AG04449 (cell line): ENCODE measurements at regions not wholly inside any gene's neighbourhood (a gene's known extent, or its start where the extent isn't known, plus 50 kb on each side); places are given as distances from the start of the nearest gene placed in this dataset.
A peak's percentile ranks its signal among the peaks of the same experiment; 100 is the strongest.

Experiments
- CTCF ChIA-PET: fragments of 350-600 bp; formaldehyde crosslinking; extraction: SDS; loops from one replicate; lab custom pipeline; 2021; ENCODE audit warnings: antibody characterized with exemption; lab: Yijun Ruan, JAX
- POLR2A ChIA-PET: fragments of 400-600, 350-600 bp; formaldehyde crosslinking; extraction: SDS; loops from one replicate; lab custom pipeline; 2020; ENCODE audit warnings: antibody characterized with exemption, inconsistent platforms; lab: Yijun Ruan, JAX
- DNase-seq: peaks from one replicate; pipeline ENCODE4 v3.0.0-alpha.2; 2010; ENCODE audit warnings: low read depth, low spot score
- H3K4me3 ChIP-seq: 2 replicates; pipeline ENCODE4 v1.5.1; 2011; ENCODE audit warnings: low read depth, mild to moderate bottlenecking, control low read depth, low read length
- TF ChIP-seq, protein P1 (sequence below): IDR thresholded peaks from one replicate; pipeline ENCODE4 v1.5.1; 2011; ENCODE audit warnings: mild to moderate bottlenecking, moderate library complexity, low read length, control low read depth, inconsistent platforms; ENCODE audit not compliant: insufficient read depth; ENCODE audit errors: missing control alignments

GRCh38 chr6:9002833-9003232 is 567.5 kb upstream of the SLC35B3 start:
- DNase-seq, result no peak
- no peak overlapping the region for H3K4me3 ChIP-seq
- ChIA-PET CTCF (no interaction called here), POLR2A (no interaction called here)
- TF ChIP-seq, protein P1, sequence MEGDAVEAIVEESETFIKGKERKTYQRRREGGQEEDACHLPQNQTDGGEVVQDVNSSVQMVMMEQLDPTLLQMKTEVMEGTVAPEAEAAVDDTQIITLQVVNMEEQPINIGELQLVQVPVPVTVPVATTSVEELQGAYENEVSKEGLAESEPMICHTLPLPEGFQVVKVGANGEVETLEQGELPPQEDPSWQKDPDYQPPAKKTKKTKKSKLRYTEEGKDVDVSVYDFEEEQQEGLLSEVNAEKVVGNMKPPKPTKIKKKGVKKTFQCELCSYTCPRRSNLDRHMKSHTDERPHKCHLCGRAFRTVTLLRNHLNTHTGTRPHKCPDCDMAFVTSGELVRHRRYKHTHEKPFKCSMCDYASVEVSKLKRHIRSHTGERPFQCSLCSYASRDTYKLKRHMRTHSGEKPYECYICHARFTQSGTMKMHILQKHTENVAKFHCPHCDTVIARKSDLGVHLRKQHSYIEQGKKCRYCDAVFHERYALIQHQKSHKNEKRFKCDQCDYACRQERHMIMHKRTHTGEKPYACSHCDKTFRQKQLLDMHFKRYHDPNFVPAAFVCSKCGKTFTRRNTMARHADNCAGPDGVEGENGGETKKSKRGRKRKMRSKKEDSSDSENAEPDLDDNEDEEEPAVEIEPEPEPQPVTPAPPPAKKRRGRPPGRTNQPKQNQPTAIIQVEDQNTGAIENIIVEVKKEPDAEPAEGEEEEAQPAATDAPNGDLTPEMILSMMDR, result no peak

DNA sequence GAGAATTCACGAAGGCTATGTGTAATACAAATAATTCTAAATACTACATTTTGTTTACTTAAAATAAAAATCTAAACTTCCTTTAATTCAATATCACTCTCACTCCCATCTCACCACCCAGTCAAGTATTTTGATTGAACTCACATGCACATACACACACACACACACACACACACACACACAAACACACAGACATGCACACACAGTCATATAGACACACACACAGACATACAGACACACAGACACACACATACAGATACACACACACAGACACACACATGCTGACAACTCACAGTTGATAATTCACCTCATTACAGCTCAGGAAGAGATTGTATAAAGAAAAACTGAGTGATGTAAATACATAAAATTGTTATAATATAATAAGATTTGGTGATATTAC is 559.8 kb upstream of the SLC35B3 start:
- DNase-seq, result no peak
- CTCF ChIA-PET, result interaction anchor here (1.0 kb wide), 1 partner anchor 13 kb away, joined by 4 read pairs; no protein-coding TSS in a partner anchor
- POLR2A ChIA-PET, result no interaction called here
- no peak overlapping the region for H3K4me3 ChIP-seq
- TF ChIP-seq, protein P1, result no peak

GRCh38 chr6:8993111-8993510 is 557.8 kb upstream of the SLC35B3 start:
- TF ChIP-seq, protein P1, result no peak
- POLR2A ChIA-PET, result no interaction called here
- CTCF ChIA-PET, result interaction anchor here (1.0 kb wide), 1 partner anchor 10 kb away, joined by 4 read pairs; no protein-coding TSS in a partner anchor
- DNase-seq, result no peak
- H3K4me3 ChIP-seq, result no peak overlapping the region

- TF ChIP-seq, protein P1, result no peak
- no peak for DNase-seq
- no peak overlapping the region for H3K4me3 ChIP-seq
- ChIA-PET CTCF (interaction anchor here (1.6 to 1.7 kb wide), 2 partner anchors 9 to 1438 kb away, joined by 4 to 6 read pairs; no protein-coding TSS in a partner anchor), POLR2A (no interaction called here)
Observed at GRCh38 chr6:8991844-8992243, 556.5 kb upstream of the SLC35B3 start.

DNA sequence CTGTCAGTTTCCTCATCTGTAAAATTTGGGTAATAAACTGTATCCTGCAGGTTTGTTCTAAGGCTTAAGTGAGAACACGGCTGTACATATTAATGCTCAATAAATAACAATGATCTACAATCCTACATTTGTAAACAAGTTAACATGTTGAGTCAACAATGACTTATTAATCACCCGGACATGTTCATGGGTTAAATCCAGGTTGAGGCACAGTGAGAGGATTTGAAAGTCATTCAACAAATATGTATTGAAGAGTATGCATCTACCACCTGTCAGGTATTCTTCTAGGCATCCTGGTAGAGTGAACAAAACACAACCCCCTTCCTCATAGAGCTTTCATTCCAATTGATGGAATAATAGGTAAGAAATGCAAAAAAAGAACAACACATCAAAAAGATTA is 554.7 kb upstream of the SLC35B3 start:
- TF ChIP-seq, protein P1, result no peak
- no peak for DNase-seq
- CTCF ChIA-PET, result no interaction called here
- POLR2A ChIA-PET, result no interaction called here
- H3K4me3 ChIP-seq, result no peak overlapping the region

DNA sequence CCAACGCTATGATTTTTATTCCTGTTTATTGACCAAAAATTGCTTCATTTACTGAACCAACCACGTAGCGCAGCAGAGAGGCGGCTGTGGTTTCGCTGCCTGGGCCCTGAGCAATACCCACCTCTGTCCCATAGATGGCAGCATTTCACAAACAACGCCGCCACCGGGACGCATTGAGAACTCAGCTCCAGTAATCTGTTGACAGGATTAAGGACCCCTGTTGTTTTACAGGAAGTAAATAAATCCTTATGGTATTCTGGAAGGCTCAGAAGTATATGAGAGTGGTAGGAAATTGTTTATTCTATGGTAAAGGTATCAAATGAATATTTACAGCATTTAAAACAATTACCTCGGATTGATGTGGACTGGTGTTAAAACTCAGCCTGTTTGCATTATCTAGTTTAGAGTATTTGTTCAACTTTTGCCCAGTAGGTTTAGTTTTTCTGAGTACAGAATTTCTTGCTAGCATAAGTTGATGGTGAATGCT is 547.9 kb upstream of the SLC35B3 start:
- DNase-seq, result no peak
- POLR2A ChIA-PET, result no interaction called here
- TF ChIP-seq, protein P1, result peak; percentile 91
- CTCF ChIA-PET, result interaction anchor here (0.6 to 4.1 kb wide), 21 partner anchors 9 to 1455 kb away, joined by 3 to 54 read pairs (median 4); partner anchors contain the start of gene TFAP2A
- H3K4me3 ChIP-seq, result no peak overlapping the region; the same call in 1 of the 2 replicates
